Panc1 (cell line): ENCODE measurements at regions not wholly inside any gene's neighbourhood (a gene's known extent, or its start where the extent isn't known, plus 50 kb on each side); places are given as distances from the start of the nearest gene placed in this dataset.
A peak's percentile ranks its signal among the peaks of the same experiment; 100 is the strongest.

Source experiments
- ATAC-seq: fragments of 200-7000 bp; cut with Tn5 transposase; 2 replicates; pipeline ENCODE4 v1.9.1; 2020; ENCODE audit warnings: mild to moderate bottlenecking, moderate library complexity
- BruUV-seq: library from RNA; stranded (reverse); fragments of 400-500 nt; replicated peaks from 2 replicates; lab custom pipeline; 2021; lab: Mats Ljungman, UMichigan
- CTCF ChIA-PET: fragments of 300-600 bp; sonication (Branson Sonifier 250); formaldehyde crosslinking; loops from one replicate; lab custom pipeline; 2022; ENCODE audit warnings: antibody characterized with exemption; lab: Charles Lee
- POLR2A ChIA-PET: fragments of 300-600 bp; sonication (Branson Sonifier 250); formaldehyde crosslinking; loops from one replicate; lab custom pipeline; 2022; ENCODE audit warnings: antibody characterized with exemption; lab: Charles Lee
- DNase-seq: peaks from one replicate; pipeline ENCODE4 v3.0.0-alpha.2; 2010; ENCODE audit warnings: low read depth, low spot score
- H3K27ac ChIP-seq: 2 replicates; pipeline ENCODE4 v1.5.1; 2011; ENCODE audit warnings: mild to moderate bottlenecking, low read length, inconsistent platforms
- H3K27me3 ChIP-seq: fragments of 200-500 bp; sonication (Bioruptor generic); 2 replicates; pipeline ENCODE4 v1.6.0; 2014; ENCODE audit warnings: low read length, inconsistent platforms; ENCODE audit not compliant: control insufficient read depth, insufficient read depth
- H3K36me3 ChIP-seq: fragments of 200-500 bp; sonication (Bioruptor generic); 2 replicates; pipeline ENCODE4 v1.5.1; 2014; ENCODE audit warnings: inconsistent platforms, mild to moderate bottlenecking, low read length, moderate library complexity; ENCODE audit not compliant: control insufficient read depth, insufficient read depth
- H3K4me1 ChIP-seq: 2 replicates; pipeline ENCODE4 v1.5.1; 2011; ENCODE audit warnings: inconsistent platforms, mild to moderate bottlenecking, low read length, moderate library complexity; ENCODE audit not compliant: control insufficient read depth, insufficient read depth
- H3K4me3 ChIP-seq, 2 experiments: 2 replicates each; pipeline ENCODE4 v1.5.1; 2011 to 2012; ENCODE audit warnings: low read depth in 2 of 2, low read length in 2 of 2, mild to moderate bottlenecking in 2 of 2, inconsistent platforms in 1 of 2, moderate library complexity in 1 of 2
- H3K9me3 ChIP-seq: fragments of 200-500 bp; sonication (Bioruptor generic); 2 replicates; pipeline ENCODE4 v1.5.1; 2014; ENCODE audit warnings: low read depth, mild to moderate bottlenecking, inconsistent platforms, low read length, moderate library complexity; ENCODE audit not compliant: control insufficient read depth, insufficient read depth
- POLR2AphosphoS5 ChIP-seq: IDR thresholded peaks from 2 replicates; pipeline ENCODE4 v1.6.1; 2012; ENCODE audit warnings: mild to moderate bottlenecking, low read depth, low read length, moderate library complexity
- SIN3A ChIP-seq: IDR thresholded peaks from 2 replicates; pipeline ENCODE4 v1.6.1; 2012; ENCODE audit warnings: low read depth, mild to moderate bottlenecking, low read length, moderate library complexity, borderline replicate concordance; ENCODE audit not compliant: insufficient read depth
- TCF7L2 ChIP-seq: IDR thresholded peaks from 2 replicates; pipeline ENCODE4 v1.6.1; 2011; ENCODE audit warnings: mild to moderate bottlenecking, low read depth, low read length, inconsistent platforms
- in situ Hi-C: cut with HindIII; loops from 2 replicates; pipeline ENCODE4 v1.10.0; 2016; ENCODE audit warnings: low sequenced_read_pairs, low pct_unique_long_range_greater_than_20kb
- intact Hi-C: fragments of 100-400 bp; cut with micrococcal nuclease; formaldehyde crosslinking; loops from one replicate; pipeline ENCODE4 v1.10.0; 2022; ENCODE audit not compliant: unreplicated experiment
- TF ChIP-seq, protein P1 (sequence below): fragments of 450-650 bp; IDR thresholded peaks from 2 replicates; pipeline ENCODE4 v1.5.1; 2017; ENCODE audit warnings: mild to moderate bottlenecking
- TF ChIP-seq, protein P2 (sequence below), 2 experiments: IDR thresholded peaks; 2 replicates each; pipeline ENCODE4 v1.6.1; 2011 to 2012; ENCODE audit warnings: low read depth in 2 of 2, control low read depth in 1 of 2, low read length in 1 of 2, mild to moderate bottlenecking in 1 of 2, moderate library complexity in 1 of 2; ENCODE audit not compliant: insufficient read depth in 1 of 2

DNA sequence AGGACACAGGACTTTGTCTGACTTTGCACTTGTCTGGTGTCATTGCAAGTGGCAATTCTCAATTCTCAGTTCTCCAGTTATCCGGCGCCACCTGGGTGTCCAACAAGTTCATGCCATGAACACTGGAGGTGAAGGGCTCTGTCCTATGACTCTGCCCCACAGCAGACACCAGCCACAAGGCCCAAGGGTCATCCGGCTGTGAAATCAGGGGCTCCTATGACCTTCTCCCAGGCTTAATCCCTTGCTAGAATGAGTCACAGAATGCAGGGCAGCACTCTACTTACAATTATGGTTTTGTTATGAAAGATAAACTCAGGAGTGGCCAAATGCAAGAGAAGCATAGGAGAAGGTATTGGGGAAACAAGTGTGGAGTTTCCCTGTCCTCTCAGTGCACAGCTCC is 392.0 kb downstream of the GADD45G start:
- H3K27me3 ChIP-seq: no peaks in the 10 kb centered on the region
- ChIA-PET POLR2A (no interaction called here), CTCF (no interaction called here)
- in situ Hi-C loops: no loop called here
- DNase-seq (no peak), ATAC-seq (no peak)
- intact Hi-C loops: loop anchor here (2.0 to 5.0 kb wide), 2 partner anchors 101 to 394 kb away; no protein-coding TSS in a partner anchor
- TF ChIP-seq SIN3A (no peak), POLR2AphosphoS5 (no peak), TCF7L2 (no peak)
- TF ChIP-seq, protein P1, sequence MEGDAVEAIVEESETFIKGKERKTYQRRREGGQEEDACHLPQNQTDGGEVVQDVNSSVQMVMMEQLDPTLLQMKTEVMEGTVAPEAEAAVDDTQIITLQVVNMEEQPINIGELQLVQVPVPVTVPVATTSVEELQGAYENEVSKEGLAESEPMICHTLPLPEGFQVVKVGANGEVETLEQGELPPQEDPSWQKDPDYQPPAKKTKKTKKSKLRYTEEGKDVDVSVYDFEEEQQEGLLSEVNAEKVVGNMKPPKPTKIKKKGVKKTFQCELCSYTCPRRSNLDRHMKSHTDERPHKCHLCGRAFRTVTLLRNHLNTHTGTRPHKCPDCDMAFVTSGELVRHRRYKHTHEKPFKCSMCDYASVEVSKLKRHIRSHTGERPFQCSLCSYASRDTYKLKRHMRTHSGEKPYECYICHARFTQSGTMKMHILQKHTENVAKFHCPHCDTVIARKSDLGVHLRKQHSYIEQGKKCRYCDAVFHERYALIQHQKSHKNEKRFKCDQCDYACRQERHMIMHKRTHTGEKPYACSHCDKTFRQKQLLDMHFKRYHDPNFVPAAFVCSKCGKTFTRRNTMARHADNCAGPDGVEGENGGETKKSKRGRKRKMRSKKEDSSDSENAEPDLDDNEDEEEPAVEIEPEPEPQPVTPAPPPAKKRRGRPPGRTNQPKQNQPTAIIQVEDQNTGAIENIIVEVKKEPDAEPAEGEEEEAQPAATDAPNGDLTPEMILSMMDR: peak; percentile 45
- TF ChIP-seq, protein P2, sequence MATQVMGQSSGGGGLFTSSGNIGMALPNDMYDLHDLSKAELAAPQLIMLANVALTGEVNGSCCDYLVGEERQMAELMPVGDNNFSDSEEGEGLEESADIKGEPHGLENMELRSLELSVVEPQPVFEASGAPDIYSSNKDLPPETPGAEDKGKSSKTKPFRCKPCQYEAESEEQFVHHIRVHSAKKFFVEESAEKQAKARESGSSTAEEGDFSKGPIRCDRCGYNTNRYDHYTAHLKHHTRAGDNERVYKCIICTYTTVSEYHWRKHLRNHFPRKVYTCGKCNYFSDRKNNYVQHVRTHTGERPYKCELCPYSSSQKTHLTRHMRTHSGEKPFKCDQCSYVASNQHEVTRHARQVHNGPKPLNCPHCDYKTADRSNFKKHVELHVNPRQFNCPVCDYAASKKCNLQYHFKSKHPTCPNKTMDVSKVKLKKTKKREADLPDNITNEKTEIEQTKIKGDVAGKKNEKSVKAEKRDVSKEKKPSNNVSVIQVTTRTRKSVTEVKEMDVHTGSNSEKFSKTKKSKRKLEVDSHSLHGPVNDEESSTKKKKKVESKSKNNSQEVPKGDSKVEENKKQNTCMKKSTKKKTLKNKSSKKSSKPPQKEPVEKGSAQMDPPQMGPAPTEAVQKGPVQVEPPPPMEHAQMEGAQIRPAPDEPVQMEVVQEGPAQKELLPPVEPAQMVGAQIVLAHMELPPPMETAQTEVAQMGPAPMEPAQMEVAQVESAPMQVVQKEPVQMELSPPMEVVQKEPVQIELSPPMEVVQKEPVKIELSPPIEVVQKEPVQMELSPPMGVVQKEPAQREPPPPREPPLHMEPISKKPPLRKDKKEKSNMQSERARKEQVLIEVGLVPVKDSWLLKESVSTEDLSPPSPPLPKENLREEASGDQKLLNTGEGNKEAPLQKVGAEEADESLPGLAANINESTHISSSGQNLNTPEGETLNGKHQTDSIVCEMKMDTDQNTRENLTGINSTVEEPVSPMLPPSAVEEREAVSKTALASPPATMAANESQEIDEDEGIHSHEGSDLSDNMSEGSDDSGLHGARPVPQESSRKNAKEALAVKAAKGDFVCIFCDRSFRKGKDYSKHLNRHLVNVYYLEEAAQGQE (IDR thresholded peaks at IDR 0.05; ENCODE audit: insufficient read depth in 1 of 2, low read depth in 2 of 2, low read length in 1 of 2): no peak
- H3K9me3 ChIP-seq: no peaks in the 10 kb centered on the region
- no peak overlapping the region for H3K27ac ChIP-seq
- no peak overlapping the region for H3K4me3 ChIP-seq
- no TSS peak for BruUV-seq
- peaks cover 13% of the 10 kb centered on the region for H3K4me1 ChIP-seq
- H3K36me3 ChIP-seq: no peaks in the 10 kb centered on the region

DNA sequence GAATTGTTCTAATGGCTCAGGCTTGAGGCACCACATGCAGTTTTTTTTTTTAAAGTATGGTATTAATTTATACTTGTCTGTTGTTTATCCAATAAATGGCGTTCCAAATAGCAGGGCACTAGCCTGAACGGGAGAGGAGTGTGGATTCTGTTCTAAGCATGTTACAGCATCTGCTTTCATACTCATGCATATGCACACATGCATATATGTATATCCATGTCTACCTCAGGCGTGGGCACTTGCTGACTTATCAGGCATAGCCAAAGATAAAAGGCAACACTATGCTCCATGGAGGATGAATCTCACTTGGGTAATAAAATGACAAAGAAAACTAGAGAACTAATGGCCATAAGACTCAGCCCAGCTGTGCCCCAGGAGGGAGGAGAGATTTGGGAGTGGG is 393.8 kb downstream of the GADD45G start:
- no peak overlapping the region for H3K27ac ChIP-seq
- H3K9me3 ChIP-seq: no peaks in the 10 kb centered on the region
- in situ Hi-C loops (no loop called here), intact Hi-C loops (loop anchor here (5.0 kb wide), 1 partner anchor 99 kb away; no protein-coding TSS in a partner anchor)
- no peaks in the 10 kb centered on the region for H3K27me3 ChIP-seq
- H3K4me1 ChIP-seq: peaks cover 18% of the 10 kb centered on the region
- no peak overlapping the region for H3K4me3 ChIP-seq
- TF ChIP-seq TCF7L2: no peak
- H3K36me3 ChIP-seq: no peaks in the 10 kb centered on the region
- no peak for ATAC-seq
- ChIA-PET CTCF (interaction anchor here (1.2 kb wide), 1 partner anchor 101 kb away, joined by 3 read pairs; no protein-coding TSS in a partner anchor), POLR2A (interaction anchor here (0.6 kb wide), 1 partner anchor 11 kb away, joined by 4 read pairs; no protein-coding TSS in a partner anchor)
- BruUV-seq: no TSS peak
- no peak for DNase-seq

DNA sequence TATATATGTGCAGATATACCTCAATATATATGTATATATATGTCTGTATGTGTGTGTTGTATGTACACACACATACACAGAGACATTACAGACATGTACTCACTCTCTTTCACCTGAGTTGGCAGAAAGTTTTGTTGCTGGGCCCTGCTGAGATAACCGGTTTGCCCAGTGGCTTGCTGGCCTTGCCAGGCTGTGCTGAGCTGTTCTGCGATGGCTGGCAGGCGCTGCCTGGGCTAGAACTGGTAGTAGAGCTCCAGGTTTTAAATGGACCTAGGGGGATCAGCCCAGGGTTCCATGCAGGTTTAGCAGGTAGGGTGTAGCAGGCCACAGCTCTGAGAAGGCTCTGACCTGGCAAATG is 394.3 kb downstream of the GADD45G start:
- Histone ChIP-seq H3K4me3 (no peak overlapping the region; a peak in 1 of 4 replicates), H3K27me3 (no peaks in the 10 kb centered on the region), H3K27ac (no peak overlapping the region), H3K9me3 (no peaks in the 10 kb centered on the region), H3K36me3 (no peaks in the 10 kb centered on the region), H3K4me1 (peaks cover 18% of the 10 kb centered on the region)
- ATAC-seq: peak; percentile 54; the same call in 1 of the 2 replicates
- ChIA-PET CTCF (interaction anchor here (1.0 to 1.2 kb wide), 3 partner anchors 100 to 396 kb away, joined by 3 to 4 read pairs (median 3); no protein-coding TSS in a partner anchor), POLR2A (interaction anchor here (0.7 kb wide), 1 partner anchor 21 kb away, joined by 3 read pairs; no protein-coding TSS in a partner anchor)
- no peak for TF ChIP-seq POLR2AphosphoS5
- no peak for TF ChIP-seq TCF7L2
- TF ChIP-seq, protein P1: no peak
- no peak for TF ChIP-seq SIN3A
- TF ChIP-seq, protein P2 (IDR thresholded peaks at IDR 0.05; ENCODE audit: insufficient read depth in 1 of 2, low read depth in 2 of 2, low read length in 1 of 2): no peak
- in situ Hi-C loops: no loop called here
- no peak for DNase-seq
- intact Hi-C loops: loop anchor here (5.0 kb wide), 1 partner anchor 98 kb away; no protein-coding TSS in a partner anchor
- no TSS peak for BruUV-seq
